Hepatic stellate cell (primary cell): ENCODE measurements at regions not wholly inside any gene's neighbourhood (a gene's known extent, or its start where the extent isn't known, plus 50 kb on each side); places are given as distances from the start of the nearest gene placed in this dataset.

ENCODE experiments used
- DNase-seq: peaks from one replicate; pipeline ENCODE4 v3.0.0; 2011; ENCODE audit warnings: low spot score

GRCh38 chr13:85469320-85469719 lies 329.9 kb downstream of the SLITRK6 start:
- no peak for DNase-seq

- DNase-seq, result no peak
Measured at GRCh38 chr13:85462792-85463425, 336.3 kb downstream of the SLITRK6 start.

DNA sequence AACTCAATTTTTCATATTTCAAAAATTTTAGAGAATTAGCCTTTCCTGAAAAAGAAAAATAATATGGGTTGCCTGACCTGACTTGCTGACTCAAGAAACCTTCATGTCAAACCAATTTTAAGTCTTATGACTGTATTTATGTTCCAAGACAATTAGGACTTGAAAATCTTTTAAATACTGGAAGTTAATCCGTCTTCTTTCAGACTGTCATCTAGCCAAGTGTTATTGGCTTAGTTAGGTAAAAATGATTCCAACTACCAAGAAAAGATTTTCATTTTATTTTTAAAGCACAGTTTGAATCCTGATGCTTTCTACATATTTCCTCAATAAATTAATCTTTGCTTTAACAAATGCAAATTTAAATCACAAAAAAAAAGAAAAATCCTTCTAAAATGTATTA lies 337.6 kb downstream of the SLITRK6 start:
- DNase-seq, result no peak

GRCh38 chr13:85445534-85445933 lies 353.7 kb downstream of the SLITRK6 start:
- no peak for DNase-seq

DNA sequence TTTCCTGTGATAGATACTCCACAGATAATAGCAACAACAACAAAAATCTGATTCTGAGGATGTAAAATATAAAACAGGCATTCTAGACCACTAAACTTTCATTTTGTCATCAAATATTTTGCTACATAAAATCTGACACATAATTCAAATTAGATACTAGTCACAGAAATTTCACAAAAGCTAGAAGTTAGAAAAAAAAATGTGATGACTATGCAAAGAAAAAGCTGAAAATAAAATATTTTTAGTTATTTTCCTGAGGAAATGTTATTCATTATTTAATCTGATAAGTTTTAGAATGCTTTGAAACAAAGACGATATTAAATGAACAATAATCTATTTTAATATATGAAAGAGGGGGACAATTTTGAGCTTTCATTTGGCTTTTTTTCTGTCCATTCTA lies 357.2 kb downstream of the SLITRK6 start:
- DNase-seq, result no peak

DNA sequence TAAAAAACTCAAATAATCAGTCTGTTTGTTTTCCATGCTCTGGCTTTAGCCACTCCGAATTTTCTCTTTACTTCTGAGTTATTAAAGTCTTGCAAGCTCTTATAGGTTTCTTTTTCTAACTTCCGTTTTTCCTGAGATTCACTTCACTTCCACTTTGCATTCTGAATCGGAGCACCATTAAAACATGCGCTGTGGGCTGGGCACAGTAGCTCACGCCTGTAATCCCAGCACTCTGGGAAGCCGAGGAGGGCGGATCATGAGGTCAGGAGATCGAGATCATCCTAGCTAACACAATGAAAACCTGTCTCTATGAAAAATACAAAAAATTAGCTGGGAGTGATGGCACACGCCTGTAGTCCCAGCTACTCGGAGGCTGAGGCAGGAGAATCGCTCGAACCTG lies 357.9 kb downstream of the SLITRK6 start:
- DNase-seq, result no peak

- DNase-seq, result no peak
Measured at GRCh38 chr13:85436029-85436428, 363.2 kb downstream of the SLITRK6 start.

- no peak for DNase-seq
Measured at GRCh38 chr13:85434927-85435326, 364.3 kb downstream of the SLITRK6 start.

- DNase-seq, result no peak
Measured at GRCh38 chr13:85432881-85433280, 366.3 kb downstream of the SLITRK6 start.

GRCh38 chr13:85431720-85432119 lies 367.5 kb downstream of the SLITRK6 start:
- no peak for DNase-seq

DNA sequence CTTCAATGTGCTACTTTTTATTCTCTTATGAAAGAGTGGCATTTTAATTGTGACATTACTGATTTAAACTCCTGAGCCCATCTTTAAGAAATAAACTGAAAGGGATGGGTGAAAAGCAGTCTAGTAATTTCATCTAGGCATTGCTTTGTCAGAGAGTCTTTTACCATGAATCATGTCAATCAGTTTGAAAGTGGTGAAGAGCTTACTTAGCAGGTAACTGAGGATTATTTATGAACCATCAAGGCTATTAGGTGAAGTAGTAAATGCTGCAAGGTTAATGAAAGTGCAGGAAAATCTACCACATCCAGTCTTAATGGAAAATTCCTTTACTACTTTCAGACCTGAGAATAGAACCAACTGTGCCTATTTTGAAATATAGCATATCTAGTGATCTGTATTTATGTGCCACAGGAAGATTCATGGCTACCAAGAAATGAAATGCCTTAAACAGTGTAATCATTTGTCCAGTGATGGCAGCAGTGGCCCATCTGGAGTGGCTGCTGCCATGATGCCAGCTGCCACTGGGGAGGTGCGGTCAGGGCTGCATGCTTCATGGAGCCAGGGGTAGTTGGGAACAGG lies 368.9 kb downstream of the SLITRK6 start:
- DNase-seq, result no peak

DNA sequence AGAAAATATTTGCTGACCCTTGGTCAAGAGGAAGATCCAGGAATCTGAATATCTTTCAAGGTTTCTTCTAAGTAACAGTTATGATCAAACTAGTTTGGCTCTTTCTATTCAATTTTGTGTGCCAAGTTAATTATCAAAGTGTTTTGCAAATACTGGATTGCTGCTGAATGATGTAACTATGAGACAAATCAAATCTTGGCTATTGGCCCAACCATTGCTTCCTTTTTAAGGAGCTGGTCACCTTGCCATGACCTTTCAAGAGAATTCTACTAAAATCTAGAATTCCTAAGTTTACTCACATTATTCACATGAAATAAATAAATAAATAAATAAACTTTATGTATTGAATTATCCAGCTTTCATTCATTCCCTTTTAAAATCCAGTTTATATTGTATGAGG lies 371.8 kb downstream of the SLITRK6 start:
- DNase-seq, result no peak

- no peak for DNase-seq
Measured at GRCh38 chr13:85420136-85420535, 379.1 kb downstream of the SLITRK6 start.

DNA sequence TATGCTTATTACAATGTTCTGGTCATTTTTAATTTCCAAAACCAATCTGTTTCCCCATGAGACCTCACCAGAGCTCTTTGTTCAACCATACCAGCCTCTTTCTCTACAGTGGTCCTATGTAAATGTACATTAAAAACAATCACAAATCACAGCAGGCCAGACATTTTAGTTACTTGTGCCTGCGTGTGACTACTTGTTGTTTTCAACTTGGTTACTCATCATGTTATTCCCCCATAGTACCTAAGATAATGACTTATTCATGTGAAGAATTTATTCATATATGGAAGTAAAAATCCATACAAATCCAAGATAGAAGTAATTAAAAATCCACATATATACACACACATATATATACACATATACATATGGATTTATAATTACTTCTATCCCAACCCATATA lies 379.6 kb downstream of the SLITRK6 start:
- DNase-seq, result no peak

- DNase-seq, result no peak
Measured at GRCh38 chr13:85417807-85418206, 381.4 kb downstream of the SLITRK6 start.

- DNase-seq, result no peak
Measured at GRCh38 chr13:85413664-85414063, 385.6 kb downstream of the SLITRK6 start.

DNA sequence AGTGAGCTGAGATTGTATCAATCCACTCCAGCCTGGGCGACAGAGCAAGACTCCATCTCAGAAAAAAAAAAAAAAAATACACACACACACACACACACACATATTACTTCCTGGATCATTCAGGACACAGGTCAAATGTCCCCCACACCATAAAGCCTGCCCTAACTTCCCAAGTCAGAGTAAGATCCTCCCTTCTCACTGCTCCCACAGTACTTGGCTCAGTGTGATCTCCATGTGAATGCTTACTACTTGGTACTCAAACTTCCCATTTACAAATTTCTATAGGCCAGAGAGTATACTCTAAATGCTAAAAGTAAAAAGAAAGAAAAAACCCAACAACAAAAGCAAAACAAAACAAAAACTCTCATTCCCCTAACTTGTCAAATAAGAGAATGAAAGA lies 386.8 kb downstream of the SLITRK6 start:
- DNase-seq, result no peak

- DNase-seq, result no peak
Measured at GRCh38 chr13:85411591-85411990, 387.6 kb downstream of the SLITRK6 start.

- DNase-seq, result no peak
Measured at GRCh38 chr13:85408415-85408814, 390.8 kb downstream of the SLITRK6 start.

DNA sequence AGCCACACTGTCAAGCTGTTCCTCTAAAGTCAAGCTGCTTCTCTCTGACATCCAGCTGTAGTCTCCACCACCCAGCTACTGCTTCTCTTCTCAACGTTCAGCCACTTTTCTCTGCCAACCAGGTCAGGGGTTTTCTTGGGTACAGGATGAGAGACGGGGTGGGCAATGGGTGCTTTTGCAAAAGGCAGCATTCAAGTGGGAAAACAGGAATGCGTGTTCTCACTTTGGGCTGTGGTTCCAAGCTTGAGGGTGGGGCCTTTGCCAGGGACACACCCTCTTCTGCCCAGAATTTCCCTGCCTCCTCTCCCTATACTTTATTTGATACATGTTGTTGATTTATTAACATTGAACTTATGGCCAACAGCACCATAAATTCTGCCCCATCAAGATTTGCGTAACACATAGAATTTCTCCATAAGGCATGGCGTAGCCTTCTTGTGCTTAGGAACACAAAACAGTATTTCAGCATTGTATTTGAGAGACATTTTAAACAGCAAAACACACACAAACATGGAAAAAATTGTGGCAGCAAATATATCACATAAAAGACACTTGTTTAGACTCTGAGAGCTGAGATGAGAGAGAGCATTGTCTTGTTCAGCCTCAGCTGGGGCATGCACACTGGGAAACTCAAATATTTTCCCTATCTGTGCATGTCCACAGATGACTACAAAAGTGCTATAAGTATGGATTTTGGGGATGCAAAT lies 392.8 kb downstream of the SLITRK6 start:
- DNase-seq, result no peak

GRCh38 chr13:85405316-85405897 lies 393.8 kb downstream of the SLITRK6 start:
- DNase-seq, result no peak

DNA sequence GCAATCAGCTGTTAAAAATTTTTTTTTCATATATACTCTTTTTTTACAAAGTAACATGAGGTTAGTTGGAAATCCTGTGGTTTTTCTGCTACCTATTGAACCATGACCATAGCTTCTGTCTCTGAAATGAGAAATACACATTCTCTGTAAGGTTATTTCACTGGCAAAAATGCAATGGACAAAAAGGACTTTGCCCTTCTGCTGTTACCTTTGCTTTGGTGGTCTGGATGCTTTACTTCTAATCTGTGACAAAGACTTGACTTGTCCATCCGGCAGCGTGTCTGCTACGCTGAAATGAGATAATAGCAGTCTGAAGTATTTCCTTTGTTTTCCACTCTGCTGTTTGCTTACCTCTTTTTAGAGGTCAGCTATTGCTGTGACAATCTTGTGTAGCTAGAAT lies 412.8 kb downstream of the SLITRK6 start:
- DNase-seq, result no peak

DNA sequence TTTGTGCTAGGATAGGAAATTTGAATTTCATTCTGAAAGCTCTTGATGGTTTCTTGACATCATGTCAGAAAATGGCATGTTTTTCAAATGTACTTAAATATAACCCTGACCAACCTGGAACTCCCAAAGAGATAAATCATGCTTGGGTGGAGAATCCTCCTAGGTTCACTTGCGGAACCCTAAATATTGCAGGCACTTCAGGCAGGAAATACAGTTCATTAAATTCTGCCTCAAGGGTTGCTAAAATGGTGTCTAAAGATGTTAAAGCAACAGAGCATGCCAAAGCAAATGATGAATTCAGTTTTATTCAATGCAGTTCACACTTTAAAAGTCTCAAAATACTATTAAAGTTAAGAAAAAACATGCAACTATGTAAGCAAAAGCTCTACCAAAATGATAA lies 415.9 kb downstream of the SLITRK6 start:
- DNase-seq, result no peak
